Muscle of arm (tissue), 1 donor: ENCODE measurements at regions not wholly inside any gene's neighbourhood (a gene's known extent, or its start where the extent isn't known, plus 50 kb on each side); places are given as distances from the start of the nearest gene placed in this dataset.
"Not testable (repeated sequence)": the region's sequence is repeated elsewhere in the genome, so short reads cannot be mapped to it uniquely, and the experiment has no call there.

Experiments
- DNase-seq: peaks from one replicate; pipeline ENCODE4 v3.0.0-alpha.2; 2013

- not testable (repeated sequence) for DNase-seq
These were observed 224.4 kb upstream of the SERP2 start for GRCh38 chr13:44149231-44149630.

GRCh38 chr13:44149821-44150220, 223.8 kb upstream of the SERP2 start:
- no peak for DNase-seq

- no peak for DNase-seq
These were observed 222.2 kb upstream of the SERP2 start for GRCh38 chr13:44151474-44151873.

- no peak for DNase-seq
These were observed 220.1 kb upstream of the SERP2 start for GRCh38 chr13:44153496-44153895.

GRCh38 chr13:44155422-44156293, 218.0 kb upstream of the SERP2 start:
- peak; percentile 86 for DNase-seq

DNA sequence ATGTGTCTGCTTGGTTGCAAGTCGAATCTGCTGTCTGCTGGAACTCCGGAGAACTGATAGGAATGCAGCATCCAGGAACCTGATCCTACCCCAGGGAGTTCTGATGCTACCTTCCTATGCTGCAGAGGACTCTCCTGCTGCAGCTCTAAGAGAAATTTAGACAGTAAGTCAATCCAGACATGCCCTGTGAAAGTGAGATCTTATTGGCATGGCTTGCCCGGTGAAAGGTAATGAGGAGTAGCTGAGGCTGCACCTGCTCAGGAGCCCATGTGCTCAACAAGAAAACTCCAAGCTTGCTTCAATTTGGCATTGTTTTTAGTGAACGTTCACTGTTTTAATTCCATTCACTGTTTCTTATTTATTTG, 217.3 kb upstream of the SERP2 start:
- no peak for DNase-seq

DNA sequence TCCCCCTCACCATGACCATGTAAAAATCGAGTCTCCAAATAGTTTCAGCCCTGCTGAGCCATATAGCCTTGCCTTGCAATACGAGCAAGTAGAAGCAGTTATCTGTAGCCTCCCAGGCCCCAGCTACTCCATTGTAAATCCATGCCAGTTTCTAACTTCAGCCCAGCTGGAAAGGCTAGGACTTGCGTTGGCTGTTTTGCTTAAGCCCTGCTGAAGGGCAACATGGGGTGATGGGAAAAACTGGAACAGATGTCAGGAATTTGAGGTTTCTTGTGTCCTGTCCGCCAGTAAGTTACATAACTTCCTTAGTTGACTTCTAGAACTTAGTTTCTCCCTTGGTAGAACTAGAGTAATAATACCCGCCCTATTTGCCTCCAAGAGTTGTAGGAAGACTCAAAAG, 216.0 kb upstream of the SERP2 start:
- no peak for DNase-seq

- no peak for DNase-seq
These were observed 215.5 kb upstream of the SERP2 start for GRCh38 chr13:44158098-44158521.

GRCh38 chr13:44158881-44159632, 214.6 kb upstream of the SERP2 start:
- peak; percentile 30 for DNase-seq

DNA sequence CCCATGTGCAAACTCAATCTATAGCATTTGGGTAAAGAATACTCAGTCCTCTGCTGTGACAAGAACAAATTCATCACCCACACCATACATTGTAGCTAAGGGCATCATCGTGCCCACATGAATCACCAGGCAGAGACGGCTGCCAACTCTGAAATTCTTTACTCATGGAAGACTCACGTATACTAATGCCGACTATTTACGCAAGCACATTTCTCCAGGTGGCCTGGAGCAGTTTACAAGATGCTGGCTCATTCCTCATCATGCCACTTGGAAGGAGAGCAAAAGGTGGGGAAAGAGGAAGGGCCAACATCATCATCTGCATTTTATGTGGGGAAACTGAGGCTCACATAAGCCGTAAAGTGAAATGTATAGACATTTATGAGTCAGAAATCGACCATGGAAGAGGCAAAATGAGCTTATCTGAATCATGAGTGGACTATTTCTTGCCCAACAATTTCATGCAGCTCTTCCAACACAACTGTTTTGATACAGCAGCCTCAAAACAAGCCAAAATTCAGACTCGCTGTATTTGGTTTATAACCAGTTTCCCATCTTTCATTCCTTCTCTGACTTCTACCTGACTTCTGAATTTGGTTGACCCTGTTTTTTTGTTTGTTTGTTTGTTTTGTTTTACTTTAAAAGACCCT, 213.9 kb upstream of the SERP2 start:
- no peak for DNase-seq

DNA sequence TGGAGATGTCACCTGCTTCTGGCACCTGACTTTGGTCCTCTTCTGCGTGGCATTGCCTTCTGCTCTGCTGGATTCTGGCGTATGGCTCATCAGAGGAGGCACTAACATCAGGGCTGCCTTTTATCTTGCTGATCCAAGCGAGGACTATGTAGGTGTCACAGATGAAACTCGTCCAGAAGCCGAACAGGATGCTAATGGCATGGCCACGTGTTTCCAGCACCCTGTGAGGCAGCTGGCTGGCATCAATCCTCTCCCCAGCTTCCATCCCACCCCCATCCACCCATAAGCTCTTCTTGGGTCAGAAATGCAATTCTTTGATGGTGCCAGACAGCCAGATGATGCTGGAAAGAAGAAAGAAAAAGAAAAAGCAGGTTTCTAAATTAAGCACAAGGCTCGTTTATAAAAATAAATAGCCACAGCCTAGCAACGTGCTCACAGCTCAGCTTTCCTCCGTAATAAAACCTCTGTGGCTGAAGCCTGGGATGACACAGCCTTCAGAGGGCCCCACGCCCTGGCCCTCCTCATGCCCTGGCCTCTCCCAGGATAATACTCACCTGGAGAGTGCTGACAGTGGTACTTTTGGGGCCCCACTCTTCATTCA, 212.9 kb upstream of the SERP2 start:
- no peak for DNase-seq

- no peak for DNase-seq
These were observed 210.5 kb upstream of the SERP2 start for GRCh38 chr13:44163108-44163507.

DNA sequence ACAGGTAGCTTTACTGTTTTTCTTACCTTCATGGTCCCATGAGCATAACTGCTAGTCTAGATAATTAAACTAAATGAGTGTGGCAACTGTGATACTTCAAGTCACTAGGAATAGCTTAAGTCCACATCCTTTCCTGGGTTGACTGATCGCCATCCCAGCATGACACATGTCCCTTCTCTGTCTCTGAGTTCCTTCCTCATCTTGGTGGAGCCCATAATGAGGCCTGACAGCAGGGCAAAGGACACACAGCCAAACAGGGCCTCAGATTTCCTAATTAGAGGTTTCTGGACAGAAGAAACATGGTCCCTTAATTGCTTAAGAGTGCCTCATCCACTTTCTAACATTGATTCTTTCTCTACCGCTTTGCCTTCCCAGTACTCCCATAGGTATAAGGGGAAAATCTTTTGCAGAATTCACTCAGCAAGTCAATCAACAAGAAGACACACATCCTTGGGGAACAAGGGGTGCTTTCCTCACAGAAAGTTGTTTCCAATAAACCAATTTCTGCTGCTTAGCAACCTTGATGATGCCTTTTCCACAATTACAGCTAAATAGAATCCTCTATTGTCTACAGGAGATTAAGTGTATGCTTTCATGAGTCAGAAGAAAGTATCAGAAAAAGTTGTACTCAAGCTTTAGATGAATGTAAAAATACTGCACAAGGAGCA, 208.3 kb upstream of the SERP2 start:
- DNase-seq: no peak

GRCh38 chr13:44165889-44166496, 207.6 kb upstream of the SERP2 start:
- no peak for DNase-seq

- no peak for DNase-seq
These were observed 204.4 kb upstream of the SERP2 start for GRCh38 chr13:44169018-44169911.

GRCh38 chr13:44170731-44171130, 202.9 kb upstream of the SERP2 start:
- no peak for DNase-seq

- no peak for DNase-seq
These were observed 202.5 kb upstream of the SERP2 start for GRCh38 chr13:44171156-44171555.

DNA sequence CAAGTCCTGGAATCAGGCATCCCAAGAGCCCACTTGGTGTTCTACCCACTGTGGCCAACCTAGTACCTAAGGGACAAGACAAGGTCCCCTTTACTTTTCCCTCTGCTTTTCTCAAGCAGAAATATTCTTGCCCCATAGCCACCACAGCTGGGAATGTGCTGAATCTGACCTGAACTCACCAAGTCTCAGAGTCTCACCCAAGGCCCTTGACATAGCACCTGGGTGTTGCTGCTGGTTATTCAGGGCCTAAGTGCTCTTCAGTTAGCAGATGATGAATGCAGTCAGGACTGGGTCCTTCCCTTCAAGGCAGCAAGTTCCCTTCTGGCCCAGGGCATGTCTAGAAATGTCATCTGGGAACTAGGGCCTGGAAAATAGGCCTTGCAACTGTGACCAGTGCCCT, 201.8 kb upstream of the SERP2 start:
- no peak for DNase-seq

- no peak for DNase-seq
These were observed 201.3 kb upstream of the SERP2 start for GRCh38 chr13:44172281-44172810.
